ENCODE measurements at regions not wholly inside any gene's neighbourhood (a gene's known extent, or its start where the extent isn't known, plus 50 kb on each side); places are given as distances from the start of the nearest gene placed in this dataset.

DNA sequence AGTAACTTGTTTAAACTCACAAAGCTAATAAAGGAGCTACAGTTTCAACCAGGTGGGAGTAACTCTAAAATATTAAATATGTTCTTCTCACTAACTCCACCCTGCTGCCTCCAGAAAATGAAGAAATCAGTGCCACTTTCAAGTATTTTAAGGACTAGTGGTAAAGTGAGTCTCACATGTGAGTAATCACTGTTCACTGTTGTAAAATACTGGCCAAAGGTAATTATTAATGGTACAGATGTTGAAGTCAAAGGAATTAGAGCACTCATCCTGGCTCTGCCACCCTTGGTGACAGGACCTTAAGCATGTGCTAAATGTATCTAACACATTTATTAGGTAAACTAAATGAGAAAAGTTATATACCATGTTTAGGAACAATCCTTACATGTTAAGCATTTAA lies 430.7 kb downstream of the BRINP1 start:
- TF ChIP-seq, protein P1, sequence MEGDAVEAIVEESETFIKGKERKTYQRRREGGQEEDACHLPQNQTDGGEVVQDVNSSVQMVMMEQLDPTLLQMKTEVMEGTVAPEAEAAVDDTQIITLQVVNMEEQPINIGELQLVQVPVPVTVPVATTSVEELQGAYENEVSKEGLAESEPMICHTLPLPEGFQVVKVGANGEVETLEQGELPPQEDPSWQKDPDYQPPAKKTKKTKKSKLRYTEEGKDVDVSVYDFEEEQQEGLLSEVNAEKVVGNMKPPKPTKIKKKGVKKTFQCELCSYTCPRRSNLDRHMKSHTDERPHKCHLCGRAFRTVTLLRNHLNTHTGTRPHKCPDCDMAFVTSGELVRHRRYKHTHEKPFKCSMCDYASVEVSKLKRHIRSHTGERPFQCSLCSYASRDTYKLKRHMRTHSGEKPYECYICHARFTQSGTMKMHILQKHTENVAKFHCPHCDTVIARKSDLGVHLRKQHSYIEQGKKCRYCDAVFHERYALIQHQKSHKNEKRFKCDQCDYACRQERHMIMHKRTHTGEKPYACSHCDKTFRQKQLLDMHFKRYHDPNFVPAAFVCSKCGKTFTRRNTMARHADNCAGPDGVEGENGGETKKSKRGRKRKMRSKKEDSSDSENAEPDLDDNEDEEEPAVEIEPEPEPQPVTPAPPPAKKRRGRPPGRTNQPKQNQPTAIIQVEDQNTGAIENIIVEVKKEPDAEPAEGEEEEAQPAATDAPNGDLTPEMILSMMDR (conservative IDR thresholded peaks at IDR 0.05; ENCODE audit: low read length): no peak
- no peak for TF ChIP-seq EZH2phosphoT487 (IDR thresholded peaks at IDR 0.05; ENCODE audit: borderline replicate concordance)
